ENCODE measurements at regions not wholly inside any gene's neighbourhood (a gene's known extent, or its start where the extent isn't known, plus 50 kb on each side); places are given as distances from the start of the nearest gene placed in this dataset.

- TF ChIP-seq CTCF (IDR thresholded peaks at IDR 0.05; ENCODE audit: low read length) (no peak), EZH2 (IDR thresholded peaks at IDR 0.05; ENCODE audit: borderline replicate concordance, low read length) (no peak)
These were observed 1899.8 kb upstream of the PIK3C3 start for GRCh38 chr18:40055262-40055661.
